Coronary artery (tissue), 2 donors: ENCODE measurements at regions not wholly inside any gene's neighbourhood (a gene's known extent, or its start where the extent isn't known, plus 50 kb on each side); places are given as distances from the start of the nearest gene placed in this dataset.

Source experiments
- DNase-seq: peaks from one replicate; pipeline ENCODE4 v3.0.0-alpha.2; 2017; ENCODE audit warnings: low spot score
- H3K27ac ChIP-seq, 2 donors: fragments of 200-600 bp; sonication (generic); one replicate each; pipeline ENCODE4 v1.5.1; 2016 to 2019
- H3K4me3 ChIP-seq: fragments of 200-600 bp; sonication (generic); 2 replicates; pipeline ENCODE4 v1.5.1; 2016; ENCODE audit warnings: mild to moderate bottlenecking, moderate library complexity
- CTCF ChIP-seq: fragments of 200-600 bp; sonication (generic); IDR thresholded peaks from one replicate; pipeline ENCODE4 v1.5.1; 2019; ENCODE audit warnings: antibody characterized with exemption

- no peak for DNase-seq
- no peak for TF ChIP-seq CTCF
- H3K4me3 ChIP-seq = no peak overlapping the region
- no peak overlapping the region for H3K27ac ChIP-seq
These were observed 287.8 kb upstream of the CDYL start for GRCh38 chr6:4488389-4488788.

GRCh38 chr6:4487538-4487937 lies 288.7 kb upstream of the CDYL start:
- no peak for TF ChIP-seq CTCF
- DNase-seq = no peak
- Histone ChIP-seq H3K4me3 (no peak overlapping the region), H3K27ac (no peak overlapping the region)

GRCh38 chr6:4486568-4487315 lies 289.5 kb upstream of the CDYL start:
- no peak for DNase-seq
- no peak for TF ChIP-seq CTCF
- no peak overlapping the region for H3K27ac ChIP-seq
- H3K4me3 ChIP-seq = no peak overlapping the region

- no peak for DNase-seq
- no peak for TF ChIP-seq CTCF
These were observed 290.5 kb upstream of the CDYL start for GRCh38 chr6:4485735-4486134.

GRCh38 chr6:4482461-4482860 lies 293.7 kb upstream of the CDYL start:
- no peak overlapping the region for H3K27ac ChIP-seq
- TF ChIP-seq CTCF = no peak

More at GRCh38 chr6:4485735-4486134, 290.5 kb upstream of the CDYL start:
- H3K27ac ChIP-seq = no peak overlapping the region
- no peak overlapping the region for H3K4me3 ChIP-seq

GRCh38 chr6:4480788-4481735 lies 295.1 kb upstream of the CDYL start:
- DNase-seq = no peak
- H3K27ac ChIP-seq = no peak overlapping the region
- no peak overlapping the region for H3K4me3 ChIP-seq
- TF ChIP-seq CTCF = no peak

More at GRCh38 chr6:4482461-4482860, 293.7 kb upstream of the CDYL start:
- no peak for DNase-seq
- no peak overlapping the region for H3K4me3 ChIP-seq
